K562 (cell line): ENCODE measurements at regions not wholly inside any gene's neighbourhood (a gene's known extent, or its start where the extent isn't known, plus 50 kb on each side); places are given as distances from the start of the nearest gene placed in this dataset.

Experiments
- ATAC-seq: fragments of 200-7000 bp; cut with Tn5 transposase; 3 replicates; pipeline ENCODE4 v1.9.1; 2020; ENCODE audit warnings: moderate library complexity
- BruUV-seq: library from RNA; stranded (reverse); fragments of 400-500 nt; replicated peaks from 2 replicates; lab custom pipeline; 2021; lab: Mats Ljungman, UMichigan
- CTCF ChIA-PET: fragments of 300-600 bp; formaldehyde crosslinking; extraction: SDS; loops from one replicate; lab custom pipeline; 2021; ENCODE audit warnings: low intra/inter-chr PET ratio; lab: Yijun Ruan, JAX
- POLR2A ChIA-PET: fragments of 300-600, 350-650 bp; sonication (Branson Sonifier 250); formaldehyde crosslinking; extraction: SDS; loops from one replicate; lab custom pipeline; 2021; ENCODE audit warnings: antibody characterized with exemption, inconsistent platforms; lab: Yijun Ruan, JAX
- DNase-seq, 4 experiments: peaks; one replicate each; pipeline versions ENCODE4 v3.0.0 to v3.0.0-alpha.2; 2011 to 2018; ENCODE audit warnings: low spot score in 3 of 4, mixed read lengths in 3 of 4; ENCODE audit errors: extremely low read depth in 1 of 4
- FAIRE-seq: peaks from 2 replicates; lab custom pipeline; 2011; peaks lifted over from hg19 to GRCh38; lab: Jason Lieb, UNC
- H2AFZ ChIP-seq: 2 replicates; pipeline ENCODE4 v1.6.0; 2011; ENCODE audit warnings: low read depth, low read length, control low read depth, inconsistent platforms
- H3K27ac ChIP-seq: fragments of 200-600 bp; 3 replicates; pipeline ENCODE4 v1.8.0; 2011; ENCODE audit warnings: low read depth, mild to moderate bottlenecking, control low read depth, inconsistent platforms, low read length, moderate library complexity, mixed read lengths; ENCODE audit errors: extremely low read depth
- H3K27me3 ChIP-seq, 2 experiments: fragments of 300-600 bp in 1 of 2; 2 replicates in 1 of 2; 3 replicates in 1 of 2; pipeline versions ENCODE4 v1.6.0 to v1.8.0; 2011; ENCODE audit warnings: inconsistent platforms in 2 of 2, low read length in 2 of 2, mild to moderate bottlenecking in 1 of 2, mixed read lengths in 1 of 2, moderate library complexity in 1 of 2; ENCODE audit not compliant: control insufficient read depth in 2 of 2, insufficient read depth in 2 of 2
- H3K36me3 ChIP-seq: fragments of 300-600 bp; 3 replicates; pipeline ENCODE4 v1.8.0; 2011; ENCODE audit warnings: mild to moderate bottlenecking, low read length, inconsistent platforms; ENCODE audit not compliant: control insufficient read depth, insufficient read depth
- H3K4me1 ChIP-seq, 2 experiments: fragments of 200-600 bp in 1 of 2; replicated peaks in 1 of 2; 2 replicates in 1 of 2; 3 replicates in 1 of 2; pipeline versions ENCODE4 v1.5.1 to v1.8.0; 2011; ENCODE audit warnings: inconsistent platforms in 2 of 2, low read length in 2 of 2, mild to moderate bottlenecking in 1 of 2, mixed read lengths in 1 of 2, moderate library complexity in 1 of 2; ENCODE audit not compliant: control insufficient read depth in 2 of 2, insufficient read depth in 2 of 2
- H3K4me2 ChIP-seq: 2 replicates; pipeline ENCODE4 v1.6.1; 2011; ENCODE audit warnings: low read length, control low read depth, inconsistent platforms, mixed read lengths; ENCODE audit not compliant: insufficient read depth
- H3K4me3 ChIP-seq: fragments of 200-600 bp; sonication (generic), shearing (Covaris generic); 2 replicates; pipeline ENCODE4 v1.5.1; 2016; ENCODE audit warnings: control low read depth, inconsistent platforms
- H3K79me2 ChIP-seq: fragments of 200-600 bp; 3 replicates; pipeline ENCODE4 v1.8.0; 2011; ENCODE audit warnings: low read length, inconsistent platforms; ENCODE audit not compliant: control insufficient read depth, insufficient read depth
- H3K9ac ChIP-seq, 2 experiments: 2 replicates each; pipeline versions ENCODE4 v1.6.0 to v1.6.1; 2011; ENCODE audit warnings: low read depth in 2 of 2, low read length in 2 of 2, control low read depth in 1 of 2, inconsistent platforms in 1 of 2, mild to moderate bottlenecking in 1 of 2, mixed read lengths in 1 of 2; ENCODE audit not compliant: insufficient read depth in 1 of 2
- H3K9me1 ChIP-seq: one replicate; pipeline ENCODE4 v1.6.0; 2011; ENCODE audit warnings: inconsistent platforms, mild to moderate bottlenecking, low read length, moderate library complexity; ENCODE audit not compliant: control insufficient read depth, insufficient read depth
- H3K9me3 ChIP-seq: replicated peaks from 2 replicates; pipeline ENCODE4 v1.5.1; 2011; ENCODE audit warnings: low read depth, low read length, inconsistent platforms; ENCODE audit not compliant: control insufficient read depth, insufficient read depth
- H4K20me1 ChIP-seq: replicated peaks from 2 replicates; pipeline ENCODE4 v1.6.1; 2011; ENCODE audit warnings: low read length, inconsistent platforms, mixed read lengths; ENCODE audit not compliant: control insufficient read depth, insufficient read depth
- ARID1B ChIP-seq: fragments of 450-650 bp; IDR thresholded peaks from 2 replicates; pipeline ENCODE4 v1.6.1; 2016; ENCODE audit warnings: antibody characterized with exemption, mild to moderate bottlenecking, inconsistent platforms
- BACH1 ChIP-seq: fragments of 200-800 bp; sonication (Bioruptor generic); IDR thresholded peaks from 2 replicates; pipeline ENCODE4 v1.6.1; 2016; ENCODE audit warnings: missing genetic modification characterization, missing compliant biosample characterization
- BRD4 ChIP-seq: fragments of 200-600 bp; sonication (generic); IDR thresholded peaks from 2 replicates; pipeline ENCODE4 v1.6.1; 2017; ENCODE audit warnings: inconsistent platforms
- BRD9 ChIP-seq: fragments of 450-650 bp; IDR thresholded peaks from 2 replicates; pipeline ENCODE4 v1.6.1; 2018; ENCODE audit warnings: low read depth; ENCODE audit not compliant: partially characterized antibody
- CSDE1 ChIP-seq, 2 experiments: fragments of 450-650 bp; IDR thresholded peaks; 2 replicates each; pipeline ENCODE4 v1.6.1; 2016; ENCODE audit warnings: mild to moderate bottlenecking in 1 of 2
- DPF2 ChIP-seq: fragments of 450-650 bp; IDR thresholded peaks from 2 replicates; pipeline ENCODE4 v1.6.1; 2016
- HDAC3 ChIP-seq: fragments of 450-650 bp; IDR thresholded peaks from 2 replicates; pipeline ENCODE4 v1.6.1; 2018; ENCODE audit warnings: borderline replicate concordance, mild to moderate bottlenecking, moderate library complexity; ENCODE audit not compliant: partially characterized antibody
- NCOA2 ChIP-seq, 2 experiments: fragments of 450-650 bp; IDR thresholded peaks; 2 replicates each; pipeline ENCODE4 v1.6.1; 2018; ENCODE audit warnings: mild to moderate bottlenecking in 2 of 2, moderate library complexity in 1 of 2; ENCODE audit not compliant: partially characterized antibody in 2 of 2
- NFATC3 ChIP-seq: fragments of 450-650 bp; IDR thresholded peaks from 2 replicates; pipeline ENCODE4 v1.6.1; 2017; ENCODE audit warnings: mild to moderate bottlenecking
- SMARCC2 ChIP-seq: fragments of 450-650 bp; IDR thresholded peaks from 2 replicates; pipeline ENCODE4 v1.6.1; 2017; ENCODE audit warnings: antibody characterized with exemption, moderate library complexity, mild to moderate bottlenecking, low read depth
- TAF7 ChIP-seq: fragments of 450-650 bp; IDR thresholded peaks from 2 replicates; pipeline ENCODE4 v1.6.1; 2016; ENCODE audit warnings: missing genetic modification characterization, missing compliant biosample characterization
- ZKSCAN1 ChIP-seq: fragments of 150-350 bp; IDR thresholded peaks from 2 replicates; pipeline ENCODE4 v1.6.1; 2016; ENCODE audit warnings: low read depth, low read length
- ZNF445 ChIP-seq: fragments of 250-450 bp; sonication (Bioruptor Pico); IDR thresholded peaks from 2 replicates; pipeline ENCODE4 v1.4.0; 2020; ENCODE audit warnings: low read depth, mild to moderate bottlenecking, moderate library complexity
- ZNF740 ChIP-seq, 3 experiments: fragments of 200-800 bp in 1 of 3; sonication (Bioruptor generic) in 1 of 3; sonication (generic) in 1 of 3; formaldehyde crosslinking in 1 of 3; IDR thresholded peaks; 2 replicates each; pipeline versions ENCODE4 v1.6.1 to v1.8.0; 2016 to 2022; ENCODE audit warnings: mild to moderate bottlenecking in 2 of 3, missing compliant biosample characterization in 2 of 3, missing genetic modification characterization in 2 of 3, missing genetic modification reagents in 1 of 3
- in situ Hi-C: fragments of 300-500 bp; cut with MboI; formaldehyde crosslinking; loops from 4 replicates; pipeline ENCODE4 v1.15.0; 2018; ENCODE audit warnings: inconsistent platforms, mixed read lengths
- intact Hi-C: fragments of 100-400 bp; cut with micrococcal nuclease; formaldehyde crosslinking; loops from 2 replicates; pipeline ENCODE4 v1.14.2; 2022
- TF ChIP-seq, protein P1 (sequence below): fragments of 450-650 bp; IDR thresholded peaks from 2 replicates; pipeline ENCODE4 v1.6.1; 2017; ENCODE audit warnings: antibody characterized with exemption, mild to moderate bottlenecking

- DNase-seq (no peak), FAIRE-seq (no peak), ATAC-seq (no peak)
- POLR2A ChIA-PET, result no interaction called here
- peaks cover 3 to 26% of the 10 kb centered on the region in 2 experiments for H3K4me1 ChIP-seq
- peak overlapping the region in 1 of 2 experiments; percentile 92; a peak in 2 of 4 replicates for H3K9ac ChIP-seq
- peak overlapping the region; percentile 41 for H3K4me2 ChIP-seq
- H3K79me2 ChIP-seq, result peaks cover 33% of the 10 kb centered on the region
- TSS peak; percentile 52 for BruUV-seq
- H2AFZ ChIP-seq, result peak overlapping the region; percentile 86
- H4K20me1 ChIP-seq, result no peaks in the 10 kb centered on the region
- intact Hi-C loops (no loop called here), in situ Hi-C loops (no loop called here)
- CTCF ChIA-PET, result interaction anchor here (1.1 kb wide), 1 partner anchor 32 kb away, joined by 3 read pairs; no protein-coding TSS in a partner anchor
- peaks cover 2% of the 10 kb centered on the region; the same call in 1 of the 2 replicates for H3K9me3 ChIP-seq
- H3K27me3 ChIP-seq, result no peaks in the 10 kb centered on the region
- H3K27ac ChIP-seq, result peak overlapping the region; percentile 96
- H3K4me3 ChIP-seq, result no peak overlapping the region
- peaks cover 28% of the 10 kb centered on the region for H3K36me3 ChIP-seq
- no peaks in the 10 kb centered on the region for H3K9me1 ChIP-seq
- TF ChIP-seq NCOA2 (IDR thresholded peaks at IDR 0.05; ENCODE audit: partially characterized antibody in 2 of 2) (peak in 1 of 2 experiments; percentile 19), HDAC3 (peak; percentile 21), SMARCC2 (0 out of 2 replicates have a peak, but pooled peaks have one; percentile 43), ZKSCAN1 (no peak), DPF2 (peak; percentile 10; the same call in 1 of the 2 replicates), NFATC3 (0 out of 2 replicates have a peak, but pooled peaks have one; percentile 2), ZNF740 (CRISPR knock-in tag; IDR thresholded peaks at IDR 0.05) (no peak), ZNF740 (tag; IDR thresholded peaks at IDR 0.05) (peak in 1 of 2 experiments; percentile 5; a peak in 1 of 4 replicates), ARID1B (peak; percentile 20; the same call in 1 of the 2 replicates), TAF7 (tag) (peak; percentile 41; the same call in 1 of the 2 replicates), ZNF445 (CRISPR knock-in tag) (0 out of 2 replicates have a peak, but pooled peaks have one; percentile 2), BRD9 (peak; percentile 8), CSDE1 (IDR thresholded peaks at IDR 0.05) (peak in 1 of 2 experiments; percentile 54; a peak in 1 of 4 replicates), BRD4 (peak; percentile 67; the same call in 1 of the 2 replicates), BACH1 (tag) (peak; percentile 89; the same call in 1 of the 2 replicates)
- TF ChIP-seq, protein P1, sequence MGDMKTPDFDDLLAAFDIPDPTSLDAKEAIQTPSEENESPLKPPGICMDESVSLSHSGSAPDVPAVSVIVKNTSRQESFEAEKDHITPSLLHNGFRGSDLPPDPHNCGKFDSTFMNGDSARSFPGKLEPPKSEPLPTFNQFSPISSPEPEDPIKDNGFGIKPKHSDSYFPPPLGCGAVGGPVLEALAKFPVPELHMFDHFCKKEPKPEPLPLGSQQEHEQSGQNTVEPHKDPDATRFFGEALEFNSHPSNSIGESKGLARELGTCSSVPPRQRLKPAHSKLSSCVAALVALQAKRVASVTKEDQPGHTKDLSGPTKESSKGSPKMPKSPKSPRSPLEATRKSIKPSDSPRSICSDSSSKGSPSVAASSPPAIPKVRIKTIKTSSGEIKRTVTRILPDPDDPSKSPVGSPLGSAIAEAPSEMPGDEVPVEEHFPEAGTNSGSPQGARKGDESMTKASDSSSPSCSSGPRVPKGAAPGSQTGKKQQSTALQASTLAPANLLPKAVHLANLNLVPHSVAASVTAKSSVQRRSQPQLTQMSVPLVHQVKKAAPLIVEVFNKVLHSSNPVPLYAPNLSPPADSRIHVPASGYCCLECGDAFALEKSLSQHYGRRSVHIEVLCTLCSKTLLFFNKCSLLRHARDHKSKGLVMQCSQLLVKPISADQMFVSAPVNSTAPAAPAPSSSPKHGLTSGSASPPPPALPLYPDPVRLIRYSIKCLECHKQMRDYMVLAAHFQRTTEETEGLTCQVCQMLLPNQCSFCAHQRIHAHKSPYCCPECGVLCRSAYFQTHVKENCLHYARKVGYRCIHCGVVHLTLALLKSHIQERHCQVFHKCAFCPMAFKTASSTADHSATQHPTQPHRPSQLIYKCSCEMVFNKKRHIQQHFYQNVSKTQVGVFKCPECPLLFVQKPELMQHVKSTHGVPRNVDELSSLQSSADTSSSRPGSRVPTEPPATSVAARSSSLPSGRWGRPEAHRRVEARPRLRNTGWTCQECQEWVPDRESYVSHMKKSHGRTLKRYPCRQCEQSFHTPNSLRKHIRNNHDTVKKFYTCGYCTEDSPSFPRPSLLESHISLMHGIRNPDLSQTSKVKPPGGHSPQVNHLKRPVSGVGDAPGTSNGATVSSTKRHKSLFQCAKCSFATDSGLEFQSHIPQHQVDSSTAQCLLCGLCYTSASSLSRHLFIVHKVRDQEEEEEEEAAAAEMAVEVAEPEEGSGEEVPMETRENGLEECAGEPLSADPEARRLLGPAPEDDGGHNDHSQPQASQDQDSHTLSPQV, result peak; percentile 59
Measured at GRCh38 chr7:153414288-153414629, 637.9 kb upstream of the DPP6 start.
